K562 (cell line): ENCODE measurements at regions not wholly inside any gene's neighbourhood (a gene's known extent, or its start where the extent isn't known, plus 50 kb on each side); places are given as distances from the start of the nearest gene placed in this dataset.

Source experiments
- ATAC-seq: fragments of 200-7000 bp; cut with Tn5 transposase; 3 replicates; pipeline ENCODE4 v1.9.1; 2020; ENCODE audit warnings: moderate library complexity
- BruUV-seq: library from RNA; stranded (reverse); fragments of 400-500 nt; replicated peaks from 2 replicates; lab custom pipeline; 2021; lab: Mats Ljungman, UMichigan
- CTCF ChIA-PET: fragments of 300-600 bp; formaldehyde crosslinking; extraction: SDS; loops from one replicate; lab custom pipeline; 2021; ENCODE audit warnings: low intra/inter-chr PET ratio; lab: Yijun Ruan, JAX
- POLR2A ChIA-PET: fragments of 300-600, 350-650 bp; sonication (Branson Sonifier 250); formaldehyde crosslinking; extraction: SDS; loops from one replicate; lab custom pipeline; 2021; ENCODE audit warnings: antibody characterized with exemption, inconsistent platforms; lab: Yijun Ruan, JAX
- DNase-seq, 4 experiments: peaks; one replicate each; pipeline versions ENCODE4 v3.0.0 to v3.0.0-alpha.2; 2011 to 2018; ENCODE audit warnings: low spot score in 3 of 4, mixed read lengths in 3 of 4; ENCODE audit errors: extremely low read depth in 1 of 4
- FAIRE-seq: peaks from 2 replicates; lab custom pipeline; 2011; peaks lifted over from hg19 to GRCh38; lab: Jason Lieb, UNC
- H2AFZ ChIP-seq: 2 replicates; pipeline ENCODE4 v1.6.0; 2011; ENCODE audit warnings: low read depth, low read length, control low read depth, inconsistent platforms
- H3K27ac ChIP-seq: fragments of 200-600 bp; 3 replicates; pipeline ENCODE4 v1.8.0; 2011; ENCODE audit warnings: low read depth, mild to moderate bottlenecking, control low read depth, inconsistent platforms, low read length, moderate library complexity, mixed read lengths; ENCODE audit errors: extremely low read depth
- H3K27me3 ChIP-seq, 2 experiments: fragments of 300-600 bp in 1 of 2; 2 replicates in 1 of 2; 3 replicates in 1 of 2; pipeline versions ENCODE4 v1.6.0 to v1.8.0; 2011; ENCODE audit warnings: inconsistent platforms in 2 of 2, low read length in 2 of 2, mild to moderate bottlenecking in 1 of 2, mixed read lengths in 1 of 2, moderate library complexity in 1 of 2; ENCODE audit not compliant: control insufficient read depth in 2 of 2, insufficient read depth in 2 of 2
- H3K36me3 ChIP-seq: fragments of 300-600 bp; 3 replicates; pipeline ENCODE4 v1.8.0; 2011; ENCODE audit warnings: mild to moderate bottlenecking, low read length, inconsistent platforms; ENCODE audit not compliant: control insufficient read depth, insufficient read depth
- H3K4me1 ChIP-seq, 2 experiments: fragments of 200-600 bp in 1 of 2; replicated peaks in 1 of 2; 2 replicates in 1 of 2; 3 replicates in 1 of 2; pipeline versions ENCODE4 v1.5.1 to v1.8.0; 2011; ENCODE audit warnings: inconsistent platforms in 2 of 2, low read length in 2 of 2, mild to moderate bottlenecking in 1 of 2, mixed read lengths in 1 of 2, moderate library complexity in 1 of 2; ENCODE audit not compliant: control insufficient read depth in 2 of 2, insufficient read depth in 2 of 2
- H3K4me2 ChIP-seq: 2 replicates; pipeline ENCODE4 v1.6.1; 2011; ENCODE audit warnings: low read length, control low read depth, inconsistent platforms, mixed read lengths; ENCODE audit not compliant: insufficient read depth
- H3K4me3 ChIP-seq: fragments of 200-600 bp; sonication (generic), shearing (Covaris generic); 2 replicates; pipeline ENCODE4 v1.5.1; 2016; ENCODE audit warnings: control low read depth, inconsistent platforms
- H3K79me2 ChIP-seq: fragments of 200-600 bp; 3 replicates; pipeline ENCODE4 v1.8.0; 2011; ENCODE audit warnings: low read length, inconsistent platforms; ENCODE audit not compliant: control insufficient read depth, insufficient read depth
- H3K9ac ChIP-seq, 2 experiments: 2 replicates each; pipeline versions ENCODE4 v1.6.0 to v1.6.1; 2011; ENCODE audit warnings: low read depth in 2 of 2, low read length in 2 of 2, control low read depth in 1 of 2, inconsistent platforms in 1 of 2, mild to moderate bottlenecking in 1 of 2, mixed read lengths in 1 of 2; ENCODE audit not compliant: insufficient read depth in 1 of 2
- H3K9me1 ChIP-seq: one replicate; pipeline ENCODE4 v1.6.0; 2011; ENCODE audit warnings: inconsistent platforms, mild to moderate bottlenecking, low read length, moderate library complexity; ENCODE audit not compliant: control insufficient read depth, insufficient read depth
- H3K9me3 ChIP-seq: replicated peaks from 2 replicates; pipeline ENCODE4 v1.5.1; 2011; ENCODE audit warnings: low read depth, low read length, inconsistent platforms; ENCODE audit not compliant: control insufficient read depth, insufficient read depth
- H4K20me1 ChIP-seq: replicated peaks from 2 replicates; pipeline ENCODE4 v1.6.1; 2011; ENCODE audit warnings: low read length, inconsistent platforms, mixed read lengths; ENCODE audit not compliant: control insufficient read depth, insufficient read depth
- FOXK2 ChIP-seq, 2 experiments: fragments of 450-650 bp; IDR thresholded peaks in 1 of 2; conservative IDR thresholded peaks in 1 of 2; 2 replicates each; pipeline ENCODE4 v1.6.1; 2016; ENCODE audit warnings: low read depth in 2 of 2, mild to moderate bottlenecking in 1 of 2
- ILK ChIP-seq: fragments of 450-650 bp; IDR thresholded peaks from 2 replicates; pipeline ENCODE4 v1.6.1; 2016; ENCODE audit warnings: missing genetic modification characterization, low read depth, mild to moderate bottlenecking, missing compliant biosample characterization, moderate library complexity, borderline replicate concordance
- NEUROD1 ChIP-seq: fragments of 150-350 bp; IDR thresholded peaks from 2 replicates; pipeline ENCODE4 v1.6.1; 2014; ENCODE audit warnings: borderline replicate concordance, low read length, low read depth; ENCODE audit not compliant: partially characterized antibody
- PRMT5 ChIP-seq: sonication (generic); formaldehyde crosslinking; IDR thresholded peaks from 2 replicates; pipeline ENCODE4 v1.5.0; 2020; ENCODE audit warnings: missing genetic modification reagents
- TAF1 ChIP-seq: IDR thresholded peaks from 2 replicates; pipeline ENCODE4 v1.6.1; 2011; ENCODE audit warnings: mild to moderate bottlenecking, low read length, moderate library complexity; ENCODE audit not compliant: insufficient read depth, control insufficient read depth, severe bottlenecking; ENCODE audit errors: extremely low read depth
- TRIM24 ChIP-seq, 2 experiments: fragments of 450-650 bp; IDR thresholded peaks; 2 replicates each; pipeline ENCODE4 v1.6.1; 2016
- ZFX ChIP-seq: sonication (generic); formaldehyde crosslinking; IDR thresholded peaks from 2 replicates; pipeline ENCODE4 v1.8.0; 2022; ENCODE audit warnings: mild to moderate bottlenecking, missing genetic modification reagents, moderate library complexity
- ZNF184 ChIP-seq: sonication (generic); formaldehyde crosslinking; IDR thresholded peaks from 2 replicates; pipeline ENCODE4 v1.5.0; 2020; ENCODE audit warnings: missing genetic modification reagents
- ZNF740 ChIP-seq, 3 experiments: fragments of 200-800 bp in 1 of 3; sonication (Bioruptor generic) in 1 of 3; sonication (generic) in 1 of 3; formaldehyde crosslinking in 1 of 3; IDR thresholded peaks; 2 replicates each; pipeline versions ENCODE4 v1.6.1 to v1.8.0; 2016 to 2022; ENCODE audit warnings: mild to moderate bottlenecking in 2 of 3, missing compliant biosample characterization in 2 of 3, missing genetic modification characterization in 2 of 3, missing genetic modification reagents in 1 of 3
- WGBS: fragments of 100-300 bp; shearing (Covaris generic); methylation state at CpG from one replicate; pipeline ENCODE4 v1.1.6; 2016; ENCODE audit warnings: low coverage, mixed read lengths; ENCODE audit not compliant: insufficient coverage; ENCODE audit errors: missing lambda C conversion rate; 5-methylcytosine and 5-hydroxymethylcytosine counted together
- in situ Hi-C: fragments of 300-500 bp; cut with MboI; formaldehyde crosslinking; loops from 4 replicates; pipeline ENCODE4 v1.15.0; 2018; ENCODE audit warnings: inconsistent platforms, mixed read lengths
- intact Hi-C: fragments of 100-400 bp; cut with micrococcal nuclease; formaldehyde crosslinking; loops from 2 replicates; pipeline ENCODE4 v1.14.2; 2022
- TF ChIP-seq, protein P1 (sequence below), 3 experiments: IDR thresholded peaks in 2 of 3; conservative IDR thresholded peaks in 1 of 3; 2 replicates each; pipeline ENCODE4 v1.5.1; 2011 to 2012; ENCODE audit warnings: low read length in 3 of 3, mild to moderate bottlenecking in 3 of 3, control low read depth in 2 of 3, improper control_type of control experiment in 1 of 3, inconsistent platforms in 1 of 3, low read depth in 1 of 3, mixed read lengths in 1 of 3, moderate library complexity in 1 of 3; ENCODE audit not compliant: insufficient read depth in 2 of 3
- TF ChIP-seq, protein P2 (sequence below): fragments of 250-450 bp; sonication (Bioruptor Pico); IDR thresholded peaks from 2 replicates; pipeline ENCODE4 v1.8.0; 2022; ENCODE audit warnings: inconsistent platforms, mild to moderate bottlenecking, moderate library complexity, borderline replicate concordance

DNA sequence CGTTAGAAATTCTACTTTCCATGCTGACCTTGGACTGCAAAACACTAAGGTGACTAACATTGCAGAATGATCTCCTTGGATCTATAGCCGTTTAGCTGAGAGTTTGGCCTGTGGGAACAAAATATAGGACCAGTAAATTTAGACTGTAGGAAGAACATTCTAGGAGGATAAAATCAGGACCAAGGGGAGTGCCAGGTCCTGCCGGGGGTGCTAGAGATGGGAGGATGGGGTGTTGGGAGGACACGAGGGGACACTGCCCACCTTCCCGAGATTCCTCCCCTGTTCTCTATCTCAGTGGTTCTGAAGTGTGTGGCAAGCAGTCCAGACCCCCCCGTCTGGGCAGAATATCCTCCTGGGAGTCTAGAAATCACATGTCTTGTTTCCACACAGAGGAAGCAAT is 445.2 kb downstream of the ZSWIM6 start:
- ChIA-PET POLR2A (no interaction called here), CTCF (no interaction called here)
- Histone ChIP-seq H3K27ac (no peak overlapping the region), H4K20me1 (no peaks in the 10 kb centered on the region), H3K9ac (no peak overlapping the region), H3K4me3 (no peak overlapping the region), H3K27me3 (no peaks in the 10 kb centered on the region; a peak in 1 of 5 replicates), H3K79me2 (no peaks in the 10 kb centered on the region), H3K36me3 (no peaks in the 10 kb centered on the region), H2AFZ (no peak overlapping the region), H3K9me3 (no peaks in the 10 kb centered on the region), H3K9me1 (no peaks in the 10 kb centered on the region), H3K4me1 (no peaks in the 10 kb centered on the region), H3K4me2 (no peak overlapping the region)
- TF ChIP-seq ZFX (CRISPR knock-in tag) = no peak
- TF ChIP-seq ZNF740 (CRISPR knock-in tag; IDR thresholded peaks at IDR 0.05) = no peak
- TF ChIP-seq ZNF740 (tag; IDR thresholded peaks at IDR 0.05) = no peak
- TF ChIP-seq ZNF184 (CRISPR knock-in tag) = no peak
- TF ChIP-seq TRIM24 (IDR thresholded peaks at IDR 0.05) = no peak
- WGBS = 2% methylated on average over 6 of the region's 6 CpGs
- intact Hi-C loops = no loop called here
- in situ Hi-C loops = no loop called here
- no peak for ATAC-seq
- no TSS peak for BruUV-seq
- DNase-seq = no peak
- FAIRE-seq = no peak

DNA sequence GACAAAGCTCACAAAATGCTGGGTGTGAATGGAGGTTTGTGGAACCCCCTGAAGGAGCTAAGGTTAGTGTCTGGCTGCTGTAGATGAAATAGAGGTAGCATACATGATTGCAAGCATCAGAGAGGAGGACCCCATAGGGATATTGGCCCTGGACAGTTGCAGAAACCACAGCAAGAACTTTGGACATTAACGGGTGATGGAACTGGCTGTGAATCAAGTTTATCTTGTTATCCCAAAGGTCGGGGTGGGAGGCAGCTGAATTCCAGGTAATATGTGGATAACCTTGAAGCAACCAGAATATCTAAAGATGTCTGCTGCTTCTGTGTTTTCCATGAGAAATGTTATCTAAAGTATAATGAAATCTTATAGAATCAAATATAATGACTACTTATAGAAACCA is 447.7 kb downstream of the ZSWIM6 start:
- intact Hi-C loops = no loop called here
- ChIA-PET CTCF (no interaction called here), POLR2A (no interaction called here)
- H3K9me3 ChIP-seq = no peaks in the 10 kb centered on the region
- H3K4me2 ChIP-seq = no peak overlapping the region
- no TSS peak for BruUV-seq
- FAIRE-seq (no peak), DNase-seq (no peak), ATAC-seq (no peak)
- no peaks in the 10 kb centered on the region for H3K36me3 ChIP-seq
- 11% methylated on average over 2 of the region's 2 CpGs for WGBS
- no peaks in the 10 kb centered on the region for H3K9me1 ChIP-seq
- in situ Hi-C loops = no loop called here
- no peak overlapping the region for H3K27ac ChIP-seq
- no peaks in the 10 kb centered on the region; a peak in 1 of 5 replicates for H3K27me3 ChIP-seq
- no peaks in the 10 kb centered on the region for H3K4me1 ChIP-seq
- no peaks in the 10 kb centered on the region for H4K20me1 ChIP-seq
- H2AFZ ChIP-seq = no peak overlapping the region
- H3K4me3 ChIP-seq = no peak overlapping the region
- no peak overlapping the region for H3K9ac ChIP-seq
- no peaks in the 10 kb centered on the region for H3K79me2 ChIP-seq
- no peak for TF ChIP-seq FOXK2 (conservative IDR thresholded peaks at IDR 0.05 in 1 of 2, IDR thresholded peaks at IDR 0.05 in 1 of 2; ENCODE audit: low read depth in 2 of 2)
- no peak for TF ChIP-seq PRMT5
- TF ChIP-seq, protein P1, sequence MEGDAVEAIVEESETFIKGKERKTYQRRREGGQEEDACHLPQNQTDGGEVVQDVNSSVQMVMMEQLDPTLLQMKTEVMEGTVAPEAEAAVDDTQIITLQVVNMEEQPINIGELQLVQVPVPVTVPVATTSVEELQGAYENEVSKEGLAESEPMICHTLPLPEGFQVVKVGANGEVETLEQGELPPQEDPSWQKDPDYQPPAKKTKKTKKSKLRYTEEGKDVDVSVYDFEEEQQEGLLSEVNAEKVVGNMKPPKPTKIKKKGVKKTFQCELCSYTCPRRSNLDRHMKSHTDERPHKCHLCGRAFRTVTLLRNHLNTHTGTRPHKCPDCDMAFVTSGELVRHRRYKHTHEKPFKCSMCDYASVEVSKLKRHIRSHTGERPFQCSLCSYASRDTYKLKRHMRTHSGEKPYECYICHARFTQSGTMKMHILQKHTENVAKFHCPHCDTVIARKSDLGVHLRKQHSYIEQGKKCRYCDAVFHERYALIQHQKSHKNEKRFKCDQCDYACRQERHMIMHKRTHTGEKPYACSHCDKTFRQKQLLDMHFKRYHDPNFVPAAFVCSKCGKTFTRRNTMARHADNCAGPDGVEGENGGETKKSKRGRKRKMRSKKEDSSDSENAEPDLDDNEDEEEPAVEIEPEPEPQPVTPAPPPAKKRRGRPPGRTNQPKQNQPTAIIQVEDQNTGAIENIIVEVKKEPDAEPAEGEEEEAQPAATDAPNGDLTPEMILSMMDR (IDR thresholded peaks at IDR 0.05 in 2 of 3, conservative IDR thresholded peaks at IDR 0.05 in 1 of 3; ENCODE audit: insufficient read depth in 2 of 3, low read depth in 1 of 3, low read length in 3 of 3) = no peak
- no peak for TF ChIP-seq TAF1
- no peak for TF ChIP-seq ILK
- TF ChIP-seq, protein P2, sequence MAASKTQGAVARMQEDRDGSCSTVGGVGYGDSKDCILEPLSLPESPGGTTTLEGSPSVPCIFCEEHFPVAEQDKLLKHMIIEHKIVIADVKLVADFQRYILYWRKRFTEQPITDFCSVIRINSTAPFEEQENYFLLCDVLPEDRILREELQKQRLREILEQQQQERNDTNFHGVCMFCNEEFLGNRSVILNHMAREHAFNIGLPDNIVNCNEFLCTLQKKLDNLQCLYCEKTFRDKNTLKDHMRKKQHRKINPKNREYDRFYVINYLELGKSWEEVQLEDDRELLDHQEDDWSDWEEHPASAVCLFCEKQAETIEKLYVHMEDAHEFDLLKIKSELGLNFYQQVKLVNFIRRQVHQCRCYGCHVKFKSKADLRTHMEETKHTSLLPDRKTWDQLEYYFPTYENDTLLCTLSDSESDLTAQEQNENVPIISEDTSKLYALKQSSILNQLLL (CRISPR knock-in tag) = no peak
- no peak for TF ChIP-seq NEUROD1
